K562 (cell line): ENCODE measurements at regions not wholly inside any gene's neighbourhood (a gene's known extent, or its start where the extent isn't known, plus 50 kb on each side); places are given as distances from the start of the nearest gene placed in this dataset.

Source experiments
- ATAC-seq: fragments of 200-7000 bp; cut with Tn5 transposase; 3 replicates; pipeline ENCODE4 v1.9.1; 2020; ENCODE audit warnings: moderate library complexity
- BruUV-seq: library from RNA; stranded (reverse); fragments of 400-500 nt; replicated peaks from 2 replicates; lab custom pipeline; 2021; lab: Mats Ljungman, UMichigan
- CTCF ChIA-PET: fragments of 300-600 bp; formaldehyde crosslinking; extraction: SDS; loops from one replicate; lab custom pipeline; 2021; ENCODE audit warnings: low intra/inter-chr PET ratio; lab: Yijun Ruan, JAX
- POLR2A ChIA-PET: fragments of 300-600, 350-650 bp; sonication (Branson Sonifier 250); formaldehyde crosslinking; extraction: SDS; loops from one replicate; lab custom pipeline; 2021; ENCODE audit warnings: antibody characterized with exemption, inconsistent platforms; lab: Yijun Ruan, JAX
- DNase-seq, 4 experiments: peaks; one replicate each; pipeline versions ENCODE4 v3.0.0 to v3.0.0-alpha.2; 2011 to 2018; ENCODE audit warnings: low spot score in 3 of 4, mixed read lengths in 3 of 4; ENCODE audit errors: extremely low read depth in 1 of 4
- FAIRE-seq: peaks from 2 replicates; lab custom pipeline; 2011; peaks lifted over from hg19 to GRCh38; lab: Jason Lieb, UNC
- H2AFZ ChIP-seq: 2 replicates; pipeline ENCODE4 v1.6.0; 2011; ENCODE audit warnings: low read depth, low read length, control low read depth, inconsistent platforms
- H3K27ac ChIP-seq: fragments of 200-600 bp; 3 replicates; pipeline ENCODE4 v1.8.0; 2011; ENCODE audit warnings: low read depth, mild to moderate bottlenecking, control low read depth, inconsistent platforms, low read length, moderate library complexity, mixed read lengths; ENCODE audit errors: extremely low read depth
- H3K27me3 ChIP-seq, 2 experiments: fragments of 300-600 bp in 1 of 2; 2 replicates in 1 of 2; 3 replicates in 1 of 2; pipeline versions ENCODE4 v1.6.0 to v1.8.0; 2011; ENCODE audit warnings: inconsistent platforms in 2 of 2, low read length in 2 of 2, mild to moderate bottlenecking in 1 of 2, mixed read lengths in 1 of 2, moderate library complexity in 1 of 2; ENCODE audit not compliant: control insufficient read depth in 2 of 2, insufficient read depth in 2 of 2
- H3K36me3 ChIP-seq: fragments of 300-600 bp; 3 replicates; pipeline ENCODE4 v1.8.0; 2011; ENCODE audit warnings: mild to moderate bottlenecking, low read length, inconsistent platforms; ENCODE audit not compliant: control insufficient read depth, insufficient read depth
- H3K4me1 ChIP-seq, 2 experiments: fragments of 200-600 bp in 1 of 2; replicated peaks in 1 of 2; 2 replicates in 1 of 2; 3 replicates in 1 of 2; pipeline versions ENCODE4 v1.5.1 to v1.8.0; 2011; ENCODE audit warnings: inconsistent platforms in 2 of 2, low read length in 2 of 2, mild to moderate bottlenecking in 1 of 2, mixed read lengths in 1 of 2, moderate library complexity in 1 of 2; ENCODE audit not compliant: control insufficient read depth in 2 of 2, insufficient read depth in 2 of 2
- H3K4me2 ChIP-seq: 2 replicates; pipeline ENCODE4 v1.6.1; 2011; ENCODE audit warnings: low read length, control low read depth, inconsistent platforms, mixed read lengths; ENCODE audit not compliant: insufficient read depth
- H3K4me3 ChIP-seq: fragments of 200-600 bp; sonication (generic), shearing (Covaris generic); 2 replicates; pipeline ENCODE4 v1.5.1; 2016; ENCODE audit warnings: control low read depth, inconsistent platforms
- H3K79me2 ChIP-seq: fragments of 200-600 bp; 3 replicates; pipeline ENCODE4 v1.8.0; 2011; ENCODE audit warnings: low read length, inconsistent platforms; ENCODE audit not compliant: control insufficient read depth, insufficient read depth
- H3K9ac ChIP-seq, 2 experiments: 2 replicates each; pipeline versions ENCODE4 v1.6.0 to v1.6.1; 2011; ENCODE audit warnings: low read depth in 2 of 2, low read length in 2 of 2, control low read depth in 1 of 2, inconsistent platforms in 1 of 2, mild to moderate bottlenecking in 1 of 2, mixed read lengths in 1 of 2; ENCODE audit not compliant: insufficient read depth in 1 of 2
- H3K9me1 ChIP-seq: one replicate; pipeline ENCODE4 v1.6.0; 2011; ENCODE audit warnings: inconsistent platforms, mild to moderate bottlenecking, low read length, moderate library complexity; ENCODE audit not compliant: control insufficient read depth, insufficient read depth
- H3K9me3 ChIP-seq: replicated peaks from 2 replicates; pipeline ENCODE4 v1.5.1; 2011; ENCODE audit warnings: low read depth, low read length, inconsistent platforms; ENCODE audit not compliant: control insufficient read depth, insufficient read depth
- H4K20me1 ChIP-seq: replicated peaks from 2 replicates; pipeline ENCODE4 v1.6.1; 2011; ENCODE audit warnings: low read length, inconsistent platforms, mixed read lengths; ENCODE audit not compliant: control insufficient read depth, insufficient read depth
- ARHGAP35 ChIP-seq: fragments of 450-650 bp; IDR thresholded peaks from 2 replicates; pipeline ENCODE4 v1.6.1; 2018; ENCODE audit not compliant: partially characterized antibody
- ETS2 ChIP-seq: IDR thresholded peaks from 2 replicates; pipeline ENCODE4 v1.6.1; 2016; ENCODE audit warnings: borderline replicate concordance, missing genetic modification characterization, mild to moderate bottlenecking, moderate library complexity, missing compliant biosample characterization; ENCODE audit not compliant: poor library complexity, severe bottlenecking
- MGA ChIP-seq: fragments of 450-650 bp; IDR thresholded peaks from 2 replicates; pipeline ENCODE4 v1.6.1; 2016; ENCODE audit warnings: mild to moderate bottlenecking, moderate library complexity
- RB1 ChIP-seq: fragments of 450-650 bp; IDR thresholded peaks from 2 replicates; pipeline ENCODE4 v1.6.1; 2017; ENCODE audit warnings: low read depth, mild to moderate bottlenecking
- RNF219 ChIP-seq: fragments of 250-450 bp; sonication (Bioruptor Pico); IDR thresholded peaks from 2 replicates; pipeline ENCODE4 v1.5.0; 2022; ENCODE audit warnings: mild to moderate bottlenecking
- ZKSCAN3 ChIP-seq: fragments of 250-450 bp; sonication (Bioruptor Pico); IDR thresholded peaks from 2 replicates; pipeline ENCODE4 v1.4.0; 2020
- ZNF133 ChIP-seq: fragments of 250-450 bp; sonication (Bioruptor Pico); IDR thresholded peaks from 2 replicates; pipeline ENCODE4 v1.4.0; 2020; ENCODE audit warnings: mild to moderate bottlenecking
- ZNF217 ChIP-seq: sonication (generic); formaldehyde crosslinking; IDR thresholded peaks from 2 replicates; pipeline ENCODE4 v1.8.0; 2022; ENCODE audit warnings: mild to moderate bottlenecking, missing genetic modification reagents
- ZNF449 ChIP-seq: fragments of 250-450 bp; sonication (Bioruptor Pico); IDR thresholded peaks from 2 replicates; pipeline ENCODE4 v1.8.0; 2022; ENCODE audit warnings: moderate library complexity, mild to moderate bottlenecking, inconsistent platforms
- WGBS: fragments of 100-300 bp; shearing (Covaris generic); methylation state at CpG from one replicate; pipeline ENCODE4 v1.1.6; 2016; ENCODE audit warnings: low coverage, mixed read lengths; ENCODE audit not compliant: insufficient coverage; ENCODE audit errors: missing lambda C conversion rate; 5-methylcytosine and 5-hydroxymethylcytosine counted together
- in situ Hi-C: fragments of 300-500 bp; cut with MboI; formaldehyde crosslinking; loops from 4 replicates; pipeline ENCODE4 v1.15.0; 2018; ENCODE audit warnings: inconsistent platforms, mixed read lengths
- intact Hi-C: fragments of 100-400 bp; cut with micrococcal nuclease; formaldehyde crosslinking; loops from 2 replicates; pipeline ENCODE4 v1.14.2; 2022

- Histone ChIP-seq H3K27ac (no peak overlapping the region), H3K36me3 (no peaks in the 10 kb centered on the region), H3K4me3 (no peak overlapping the region), H3K79me2 (no peaks in the 10 kb centered on the region), H3K4me1 (no peaks in the 10 kb centered on the region), H4K20me1 (no peaks in the 10 kb centered on the region), H3K9ac (no peak overlapping the region), H3K27me3 (no peaks in the 10 kb centered on the region), H3K4me2 (no peak overlapping the region), H3K9me3 (no peaks in the 10 kb centered on the region), H2AFZ (no peak overlapping the region), H3K9me1 (no peaks in the 10 kb centered on the region)
- intact Hi-C loops, result no loop called here
- in situ Hi-C loops, result no loop called here
- 0% methylated on average over 1 of the region's 1 CpG for WGBS
- no TSS peak for BruUV-seq
- FAIRE-seq, result no peak
- CTCF ChIA-PET, result no interaction called here
- POLR2A ChIA-PET, result no interaction called here
- ATAC-seq, result no peak
- DNase-seq, result no peak
- TF ChIP-seq RB1, result no peak
- no peak for TF ChIP-seq RNF219 (CRISPR knock-in tag)
- no peak for TF ChIP-seq ZNF217
- no peak for TF ChIP-seq ETS2
- TF ChIP-seq ZNF133 (CRISPR knock-in tag), result no peak
- no peak for TF ChIP-seq ZKSCAN3 (CRISPR knock-in tag)
- no peak for TF ChIP-seq ARHGAP35
- TF ChIP-seq ZNF449, result no peak
- TF ChIP-seq MGA, result no peak
These were observed 201.6 kb downstream of the QDPR start for GRCh38 chr4:17310269-17310652.
